ENCODE measurements at regions not wholly inside any gene's neighbourhood (a gene's known extent, or its start where the extent isn't known, plus 50 kb on each side); places are given as distances from the start of the nearest gene placed in this dataset.

DNA sequence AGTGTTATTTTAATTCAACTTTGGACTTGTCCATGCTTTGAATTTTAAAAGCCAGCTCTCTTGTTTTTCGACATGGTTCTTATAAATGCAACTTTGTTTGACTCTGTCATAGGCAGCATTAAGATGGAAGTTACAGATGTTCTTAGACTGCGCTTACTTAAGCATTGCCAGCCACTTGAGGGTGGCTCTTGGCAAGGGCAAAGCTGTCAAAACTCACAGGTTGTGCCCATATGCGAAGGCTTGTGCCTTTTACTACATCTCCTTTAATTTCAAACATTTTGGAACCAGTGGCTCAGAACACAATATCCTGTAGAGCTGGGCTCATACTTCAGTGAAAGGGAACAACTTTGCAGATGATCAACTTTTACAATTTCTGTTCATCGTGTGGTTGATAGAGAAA is 135.5 kb downstream of the TRAM1L1 start:
- no peak for TF ChIP-seq EZH2phosphoT487 (IDR thresholded peaks at IDR 0.05; ENCODE audit: borderline replicate concordance)
- TF ChIP-seq, protein P1, sequence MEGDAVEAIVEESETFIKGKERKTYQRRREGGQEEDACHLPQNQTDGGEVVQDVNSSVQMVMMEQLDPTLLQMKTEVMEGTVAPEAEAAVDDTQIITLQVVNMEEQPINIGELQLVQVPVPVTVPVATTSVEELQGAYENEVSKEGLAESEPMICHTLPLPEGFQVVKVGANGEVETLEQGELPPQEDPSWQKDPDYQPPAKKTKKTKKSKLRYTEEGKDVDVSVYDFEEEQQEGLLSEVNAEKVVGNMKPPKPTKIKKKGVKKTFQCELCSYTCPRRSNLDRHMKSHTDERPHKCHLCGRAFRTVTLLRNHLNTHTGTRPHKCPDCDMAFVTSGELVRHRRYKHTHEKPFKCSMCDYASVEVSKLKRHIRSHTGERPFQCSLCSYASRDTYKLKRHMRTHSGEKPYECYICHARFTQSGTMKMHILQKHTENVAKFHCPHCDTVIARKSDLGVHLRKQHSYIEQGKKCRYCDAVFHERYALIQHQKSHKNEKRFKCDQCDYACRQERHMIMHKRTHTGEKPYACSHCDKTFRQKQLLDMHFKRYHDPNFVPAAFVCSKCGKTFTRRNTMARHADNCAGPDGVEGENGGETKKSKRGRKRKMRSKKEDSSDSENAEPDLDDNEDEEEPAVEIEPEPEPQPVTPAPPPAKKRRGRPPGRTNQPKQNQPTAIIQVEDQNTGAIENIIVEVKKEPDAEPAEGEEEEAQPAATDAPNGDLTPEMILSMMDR (conservative IDR thresholded peaks at IDR 0.05; ENCODE audit: low read length) = no peak
